ENCODE measurements at regions not wholly inside any gene's neighbourhood (a gene's known extent, or its start where the extent isn't known, plus 50 kb on each side); places are given as distances from the start of the nearest gene placed in this dataset.
"Not testable (repeated sequence)": the region's sequence is repeated elsewhere in the genome, so short reads cannot be mapped to it uniquely, and the experiment has no call there.

GRCh38 chr20:55533632-55534031 is 471.7 kb downstream of the CBLN4 start:
- DNase-seq (ENCODE audit: low read depth): no peak

DNA sequence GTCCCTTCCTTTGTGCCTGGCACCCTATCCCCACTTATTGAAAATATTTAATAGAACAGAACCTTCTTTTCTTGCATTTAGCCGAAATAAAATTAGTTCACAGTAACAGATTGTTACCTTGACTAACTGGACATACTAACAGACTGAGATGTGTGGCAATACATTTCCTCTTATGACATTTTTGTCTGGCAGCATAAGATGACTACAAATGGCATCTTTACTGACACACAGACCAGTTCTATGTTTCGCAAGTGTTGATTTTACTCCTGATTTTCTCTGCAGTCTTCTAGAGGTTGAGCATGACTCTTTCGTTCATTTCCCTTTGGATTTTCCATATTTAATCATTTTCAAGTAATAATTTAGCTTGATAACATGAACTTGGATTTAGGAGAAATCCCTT is 474.6 kb downstream of the CBLN4 start:
- DNase-seq (ENCODE audit: low read depth): no peak

GRCh38 chr20:55528482-55528881 is 476.8 kb downstream of the CBLN4 start:
- DNase-seq (ENCODE audit: low read depth): no peak

GRCh38 chr20:55522296-55522815 is 483.0 kb downstream of the CBLN4 start:
- no peak for DNase-seq (ENCODE audit: low read depth)

GRCh38 chr20:55517584-55517983 is 487.7 kb downstream of the CBLN4 start:
- not testable (repeated sequence) for DNase-seq (ENCODE audit: low read depth)

DNA sequence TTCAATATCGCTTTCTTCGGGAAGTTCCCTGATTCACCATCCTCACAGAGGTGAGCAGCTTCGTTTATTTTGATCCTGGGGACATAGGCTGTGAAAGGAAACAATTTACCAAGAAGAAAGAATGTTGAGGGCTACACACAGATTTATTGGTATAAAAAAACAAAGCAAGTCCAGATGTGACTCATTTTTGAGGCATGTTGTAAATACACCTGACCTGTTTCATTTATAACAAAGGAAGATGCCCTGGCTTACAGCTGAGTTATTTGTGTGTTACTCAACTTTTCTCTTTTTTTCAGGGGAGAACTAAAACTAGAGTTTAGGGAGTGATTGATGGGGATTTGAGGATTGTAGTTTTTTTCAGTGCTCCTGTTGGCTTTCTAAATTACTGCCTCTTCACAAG is 489.5 kb downstream of the CBLN4 start:
- DNase-seq (ENCODE audit: low read depth): no peak

GRCh38 chr20:55514531-55514930 is 490.8 kb downstream of the CBLN4 start:
- DNase-seq (ENCODE audit: low read depth): no peak

DNA sequence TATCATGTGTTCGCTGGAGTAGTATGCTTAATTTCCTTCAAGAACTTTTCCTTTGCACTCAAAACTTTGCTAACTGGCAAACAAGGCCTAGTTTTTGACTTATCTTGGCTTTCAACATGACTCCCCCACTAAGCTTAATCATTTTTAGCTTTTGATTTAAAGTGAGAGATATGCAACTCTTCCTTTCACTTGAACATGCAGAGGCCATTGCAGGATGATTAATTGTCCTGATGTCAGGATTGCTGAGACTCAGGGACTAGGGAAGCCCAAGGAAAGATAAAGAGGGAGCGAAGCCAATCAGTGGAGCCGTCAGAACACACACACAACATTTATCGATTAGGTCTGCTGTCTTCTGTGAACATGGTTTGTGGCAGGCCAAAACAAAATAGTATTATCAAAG is 491.4 kb downstream of the CBLN4 start:
- no peak for DNase-seq (ENCODE audit: low read depth)

- no peak for DNase-seq (ENCODE audit: low read depth)
These were observed 505.2 kb downstream of the CBLN4 start for GRCh38 chr20:55500130-55500529.

GRCh38 chr20:55488593-55488992 is 516.7 kb downstream of the CBLN4 start:
- no peak for DNase-seq (ENCODE audit: low read depth)

DNA sequence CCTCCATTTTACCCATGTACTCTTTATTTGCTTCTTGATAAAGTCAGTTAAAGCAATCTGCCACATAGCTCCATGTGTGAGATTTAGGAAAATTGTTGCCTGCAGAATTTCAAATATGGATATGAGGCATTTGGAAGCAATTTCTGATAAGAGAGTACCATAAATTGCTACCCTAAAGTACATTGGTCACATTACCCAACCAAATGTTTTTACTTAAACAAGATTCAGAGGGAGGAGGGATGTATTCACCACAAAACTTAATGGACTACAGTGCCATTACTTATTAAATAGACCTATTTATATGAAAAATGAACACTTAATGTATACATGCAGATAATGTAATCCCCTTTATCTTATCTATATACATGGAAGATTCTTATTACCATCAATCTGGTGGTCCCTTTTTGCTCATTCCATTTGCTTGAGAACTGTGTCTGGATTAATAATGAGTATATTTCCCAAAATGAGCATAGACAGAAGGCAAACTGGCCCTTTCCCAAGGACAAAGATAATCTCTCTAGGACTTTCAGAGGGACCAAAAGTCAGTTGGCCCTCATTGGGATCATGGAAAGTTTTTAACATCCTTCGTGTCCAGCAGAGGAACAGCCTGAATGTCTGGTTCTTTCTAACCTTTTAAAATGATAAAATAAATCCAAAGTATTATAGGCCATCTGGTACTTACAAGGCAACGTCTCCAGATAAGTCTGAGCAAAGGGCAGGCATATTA is 526.4 kb downstream of the CBLN4 start:
- DNase-seq (ENCODE audit: low read depth): no peak

GRCh38 chr20:55472704-55473103 is 532.6 kb downstream of the CBLN4 start:
- no peak for DNase-seq (ENCODE audit: low read depth)

GRCh38 chr20:55471052-55472006 is 534.0 kb downstream of the CBLN4 start:
- DNase-seq (ENCODE audit: low read depth): no peak

DNA sequence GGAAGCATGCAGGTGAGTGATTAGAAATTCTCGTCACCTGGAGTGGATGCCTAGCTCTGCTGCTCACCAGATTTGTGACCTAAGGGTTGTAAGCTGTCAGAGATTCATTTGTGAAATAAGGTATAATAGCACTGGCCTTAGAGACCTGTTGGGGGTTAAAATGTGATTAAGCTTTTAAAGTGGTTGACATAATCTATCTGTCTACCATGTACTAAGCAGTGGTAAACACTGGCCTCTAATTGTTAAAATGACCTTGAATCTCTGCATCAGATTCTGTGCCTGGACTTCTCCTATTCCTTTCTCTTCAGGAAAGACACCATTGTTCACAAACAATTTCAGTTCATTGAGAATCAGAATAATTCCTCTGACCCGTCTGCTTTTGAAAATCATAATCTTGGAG is 536.2 kb downstream of the CBLN4 start:
- DNase-seq (ENCODE audit: low read depth): no peak

DNA sequence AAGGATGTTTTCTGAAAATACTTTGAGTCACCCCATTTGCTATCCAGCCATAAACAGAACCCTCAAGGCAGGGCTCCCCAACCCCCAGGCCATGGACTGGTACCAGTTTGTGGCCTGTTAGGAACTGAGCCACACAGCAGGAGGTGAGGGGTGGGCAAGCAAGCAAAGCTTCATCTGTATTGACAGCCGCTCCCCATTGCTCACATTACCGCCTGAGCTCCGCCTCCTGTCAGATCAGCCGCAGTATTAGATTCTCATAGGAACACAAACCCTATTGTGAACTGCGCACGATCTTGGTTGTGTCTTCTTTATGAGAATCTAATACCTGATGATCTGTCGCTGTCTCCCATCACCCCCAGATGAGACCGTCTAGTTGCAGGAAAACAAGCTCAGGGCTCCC is 543.8 kb downstream of the CBLN4 start:
- no peak for DNase-seq (ENCODE audit: low read depth)

DNA sequence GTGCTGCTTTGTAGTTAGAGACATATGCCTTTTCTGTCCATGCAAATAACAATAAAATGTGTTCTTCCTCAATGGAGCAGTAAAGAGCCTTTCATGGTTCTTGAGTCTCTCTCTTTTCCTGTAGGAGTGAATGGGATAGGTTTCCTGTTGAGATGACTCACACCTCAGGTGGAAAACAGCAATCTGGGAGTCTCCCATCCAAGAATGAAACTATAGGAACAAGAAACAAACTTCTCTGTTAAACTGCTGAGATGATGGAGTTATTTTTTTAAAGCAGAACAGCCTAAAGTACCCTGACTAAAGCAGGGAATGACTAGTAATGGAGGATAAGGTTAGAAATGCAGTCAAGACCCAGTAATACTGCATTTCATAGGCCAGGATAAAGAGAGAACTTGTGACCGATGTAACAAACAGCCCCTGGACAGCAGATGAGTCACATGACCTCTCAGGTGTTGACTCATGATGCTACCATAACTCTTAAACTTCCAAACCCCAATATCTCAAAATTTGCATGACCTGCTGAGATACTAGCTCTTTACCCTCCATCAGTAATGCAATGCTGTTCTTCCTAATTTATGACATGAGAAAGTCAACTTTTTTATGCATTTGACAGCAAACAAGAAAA is 548.9 kb downstream of the CBLN4 start:
- no peak for DNase-seq (ENCODE audit: low read depth)

DNA sequence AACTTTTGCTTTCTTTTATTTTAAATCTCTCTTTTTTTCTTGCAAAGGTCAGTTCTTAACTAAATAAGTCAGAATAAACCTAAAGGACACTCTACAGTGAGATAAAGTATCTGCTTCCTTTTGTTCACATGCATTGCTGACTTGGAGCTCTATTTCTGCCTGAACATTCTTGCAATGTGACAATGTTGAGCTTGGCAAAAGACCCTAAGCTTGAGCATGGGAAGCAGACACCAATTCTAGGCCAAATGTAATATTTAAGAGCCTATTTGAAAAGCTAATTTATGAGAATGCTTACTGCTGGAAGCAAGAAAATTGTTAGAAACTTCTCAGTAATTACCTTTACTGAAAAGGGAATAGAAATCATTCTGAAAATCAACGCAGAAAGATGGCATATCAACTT is 556.2 kb downstream of the CBLN4 start:
- DNase-seq (ENCODE audit: low read depth): no peak

- no peak for DNase-seq (ENCODE audit: low read depth)
These were observed 559.0 kb downstream of the CBLN4 start for GRCh38 chr20:55446301-55446700.

GRCh38 chr20:55439070-55439469 is 566.2 kb downstream of the CBLN4 start:
- DNase-seq (ENCODE audit: low read depth): no peak

DNA sequence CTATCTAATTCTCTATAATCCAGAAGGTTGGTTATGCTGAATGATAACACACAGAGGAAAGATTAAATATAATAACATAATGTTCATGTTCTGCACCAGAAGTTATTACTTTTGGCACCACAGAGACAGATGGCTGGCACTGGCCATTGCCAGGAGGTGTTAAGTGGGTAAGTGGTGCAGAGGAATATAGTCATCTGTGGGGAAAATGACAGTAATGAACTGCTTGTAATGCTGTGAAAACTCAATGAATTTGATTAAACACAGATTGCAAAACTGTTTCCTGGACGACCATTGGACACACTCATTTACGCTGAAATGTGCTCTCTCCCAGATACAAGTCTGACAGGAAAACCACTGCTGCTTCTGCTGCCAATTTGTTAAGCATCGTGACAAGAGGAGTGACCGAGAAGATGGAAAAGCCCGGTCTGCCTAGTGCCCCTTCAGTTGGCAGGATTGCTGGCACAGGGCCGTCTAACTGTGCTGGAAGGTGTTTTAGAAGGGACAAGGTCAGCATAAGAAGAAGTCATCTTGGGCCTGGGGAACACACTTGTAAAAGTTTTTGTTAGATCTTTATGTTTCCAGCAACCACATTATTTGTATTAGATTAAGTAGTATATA is 567.4 kb downstream of the CBLN4 start:
- DNase-seq (ENCODE audit: low read depth): no peak

DNA sequence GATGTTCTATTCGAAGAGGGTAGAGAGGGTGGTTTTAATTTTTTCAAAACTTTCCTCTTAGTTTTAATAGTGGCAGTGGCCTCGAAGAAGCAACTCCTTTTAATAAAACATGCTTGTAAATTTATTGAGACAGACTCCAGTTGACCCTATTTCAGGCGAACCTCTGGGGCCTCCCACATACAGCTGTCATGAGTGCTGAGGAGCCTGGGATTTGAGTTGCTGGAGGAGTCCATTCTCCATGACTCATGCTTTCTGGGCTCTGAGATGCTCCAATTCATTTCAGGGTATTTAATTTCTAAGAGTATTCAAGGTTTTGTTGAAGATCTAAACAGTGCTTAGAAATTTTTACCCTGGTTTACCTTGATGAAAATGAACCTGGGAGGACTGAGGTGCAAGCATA is 580.4 kb downstream of the CBLN4 start:
- DNase-seq (ENCODE audit: low read depth): no peak

GRCh38 chr20:55424476-55424875 is 580.8 kb downstream of the CBLN4 start:
- no peak for DNase-seq (ENCODE audit: low read depth)

All from LHCN-M2 (cell line).